GM12891 (cell line): ENCODE measurements at regions not wholly inside any gene's neighbourhood (a gene's known extent, or its start where the extent isn't known, plus 50 kb on each side); places are given as distances from the start of the nearest gene placed in this dataset.

Experiments used
- POLR2A ChIP-seq: IDR thresholded peaks from 2 replicates; pipeline ENCODE4 v1.6.1; 2011; ENCODE audit warnings: low read depth, low read length, control low read depth
- POLR2AphosphoS5 ChIP-seq: IDR thresholded peaks from 2 replicates; pipeline ENCODE4 v1.6.1; 2011; ENCODE audit warnings: low read depth, low read length, control low read depth

- TF ChIP-seq POLR2AphosphoS5 (no peak), POLR2A (no peak)
Observed at GRCh38 chr6:103122766-103123601, 1729.5 kb downstream of the GRIK2 start.
